SIG-M5 treated with dmso at 0.1 percent for 504 hours (cell line): ENCODE measurements at regions not wholly inside any gene's neighbourhood (a gene's known extent, or its start where the extent isn't known, plus 50 kb on each side); places are given as distances from the start of the nearest gene placed in this dataset.

ENCODE experiments used
- DNase-seq: peaks from one replicate; lab custom pipeline; 2025; ENCODE audit not compliant: unreplicated experiment; lab: John Stamatoyannopoulos, UW

GRCh38 chr15:96720656-96721055, 390.2 kb downstream of the NR2F2 start:
- peak; percentile 51 for DNase-seq

GRCh38 chr15:96728591-96728990, 398.1 kb downstream of the NR2F2 start:
- DNase-seq: peak; percentile 61

GRCh38 chr15:96732704-96733103, 402.2 kb downstream of the NR2F2 start:
- no peak for DNase-seq

- no peak for DNase-seq
These were observed 403.2 kb downstream of the NR2F2 start for GRCh38 chr15:96733721-96734120.

GRCh38 chr15:96735632-96736240, 405.2 kb downstream of the NR2F2 start:
- DNase-seq: no peak

GRCh38 chr15:96736384-96736783, 405.9 kb downstream of the NR2F2 start:
- DNase-seq: no peak

GRCh38 chr15:96737408-96737807, 406.9 kb downstream of the NR2F2 start:
- DNase-seq: peak; percentile 38

- no peak for DNase-seq
These were observed 416.2 kb downstream of the NR2F2 start for GRCh38 chr15:96746665-96747064.

GRCh38 chr15:96747291-96747690, 416.8 kb downstream of the NR2F2 start:
- no peak for DNase-seq

GRCh38 chr15:96750361-96750760, 419.9 kb downstream of the NR2F2 start:
- no peak for DNase-seq

- DNase-seq: no peak
These were observed 425.6 kb downstream of the NR2F2 start for GRCh38 chr15:96756146-96756545.

- DNase-seq: no peak
These were observed 426.2 kb downstream of the NR2F2 start for GRCh38 chr15:96756656-96757055.

GRCh38 chr15:96762566-96762965, 432.1 kb downstream of the NR2F2 start:
- no peak for DNase-seq

- DNase-seq: no peak
These were observed 434.0 kb downstream of the NR2F2 start for GRCh38 chr15:96764501-96764900.

GRCh38 chr15:96764946-96765345, 434.4 kb downstream of the NR2F2 start:
- DNase-seq: no peak

- DNase-seq: no peak
These were observed 435.9 kb downstream of the NR2F2 start for GRCh38 chr15:96766366-96766765.

GRCh38 chr15:96767703-96768434, 437.4 kb downstream of the NR2F2 start:
- no peak for DNase-seq

GRCh38 chr15:96768435-96768789, 437.9 kb downstream of the NR2F2 start:
- no peak for DNase-seq

GRCh38 chr15:96771035-96771434, 440.5 kb downstream of the NR2F2 start:
- no peak for DNase-seq

- DNase-seq: no peak
These were observed 443.7 kb downstream of the NR2F2 start for GRCh38 chr15:96774216-96774615.

GRCh38 chr15:96783746-96784145, 453.2 kb downstream of the NR2F2 start:
- DNase-seq: no peak

- peak; percentile 19 for DNase-seq
These were observed 459.5 kb downstream of the NR2F2 start for GRCh38 chr15:96790004-96790403.

GRCh38 chr15:96792216-96792615, 461.7 kb downstream of the NR2F2 start:
- no peak for DNase-seq
